ENCODE measurements at regions not wholly inside any gene's neighbourhood (a gene's known extent, or its start where the extent isn't known, plus 50 kb on each side); places are given as distances from the start of the nearest gene placed in this dataset.

- TF ChIP-seq CTCF (IDR thresholded peaks at IDR 0.05; ENCODE audit: low read depth, low read length, missing control alignments), result no peak
- no peak for DNase-seq (ENCODE audit: extremely low read depth, low read depth)
- no peak overlapping the region for H3K4me3 ChIP-seq (replicated peaks; ENCODE audit: low read depth, low read length)
Measured at GRCh38 chr6:163725008-163725941, 310.8 kb downstream of the QKI start.

GRCh38 chr6:163724196-163724595 lies 309.7 kb downstream of the QKI start:
- H3K4me3 ChIP-seq (replicated peaks; ENCODE audit: low read depth, low read length), result no peak overlapping the region
- DNase-seq (ENCODE audit: extremely low read depth, low read depth), result no peak
- no peak for TF ChIP-seq CTCF (IDR thresholded peaks at IDR 0.05; ENCODE audit: low read depth, low read length, missing control alignments)

- no peak overlapping the region for H3K4me3 ChIP-seq (replicated peaks; ENCODE audit: low read depth, low read length)
- DNase-seq (ENCODE audit: extremely low read depth, low read depth), result no peak
- TF ChIP-seq CTCF (IDR thresholded peaks at IDR 0.05; ENCODE audit: low read depth, low read length, missing control alignments), result no peak
Measured at GRCh38 chr6:163723759-163724158, 309.2 kb downstream of the QKI start.

- no peak overlapping the region for H3K4me3 ChIP-seq (replicated peaks; ENCODE audit: low read depth, low read length)
- DNase-seq (ENCODE audit: extremely low read depth, low read depth), result no peak
- no peak for TF ChIP-seq CTCF (IDR thresholded peaks at IDR 0.05; ENCODE audit: low read depth, low read length, missing control alignments)
Measured at GRCh38 chr6:163721922-163722692, 307.6 kb downstream of the QKI start.

GRCh38 chr6:163721435-163721834 lies 306.9 kb downstream of the QKI start:
- H3K4me3 ChIP-seq (replicated peaks; ENCODE audit: low read depth, low read length), result no peak overlapping the region
- DNase-seq (ENCODE audit: extremely low read depth, low read depth), result no peak
- no peak for TF ChIP-seq CTCF (IDR thresholded peaks at IDR 0.05; ENCODE audit: low read depth, low read length, missing control alignments)

- DNase-seq (ENCODE audit: extremely low read depth, low read depth), result no peak
- no peak for TF ChIP-seq CTCF (IDR thresholded peaks at IDR 0.05; ENCODE audit: low read depth, low read length, missing control alignments)
- no peak overlapping the region for H3K4me3 ChIP-seq (replicated peaks; ENCODE audit: low read depth, low read length)
Measured at GRCh38 chr6:163720460-163721235, 306.1 kb downstream of the QKI start.

All from HFF-Myc (cell line).